Breast epithelium (tissue), 4 donors: ENCODE measurements at regions not wholly inside any gene's neighbourhood (a gene's known extent, or its start where the extent isn't known, plus 50 kb on each side); places are given as distances from the start of the nearest gene placed in this dataset.

Experiments
- DNase-seq, 2 donors: peaks; one replicate each; pipeline ENCODE4 v3.0.0-alpha.2; 2019; ENCODE audit warnings: low spot score in 2 of 2
- H3K27ac ChIP-seq, 2 donors: fragments of 200-600 bp; sonication (generic) in 1 of 2; one replicate each; pipeline ENCODE4 v1.5.1; 2016 to 2019; ENCODE audit warnings: mild to moderate bottlenecking in 1 of 2
- H3K27me3 ChIP-seq, 2 donors: fragments of 200-600 bp; sonication (generic) in 1 of 2; one replicate each; pipeline versions ENCODE4 v1.5.1 to v1.6.0; 2017 to 2019; ENCODE audit warnings: control low read depth in 1 of 2, mild to moderate bottlenecking in 1 of 2
- H3K36me3 ChIP-seq: fragments of 200-600 bp; one replicate; pipeline ENCODE4 v1.5.1; 2019
- H3K4me1 ChIP-seq, 2 donors: fragments of 200-600 bp; sonication (generic); one replicate each; pipeline ENCODE4 v1.5.1; 2016 to 2019; ENCODE audit warnings: control low read depth in 1 of 2
- H3K4me3 ChIP-seq, 3 donors: fragments of 200-600 bp; sonication (generic); 1 replicate in 2 of 3; 2 replicates in 1 of 3; pipeline ENCODE4 v1.5.1; 2016 to 2019; ENCODE audit warnings: mild to moderate bottlenecking in 3 of 3, moderate library complexity in 2 of 3
- H3K9me3 ChIP-seq, 2 donors: fragments of 200-600 bp; sonication (generic) in 1 of 2; one replicate each; pipeline ENCODE4 v1.5.1; 2016 to 2019; ENCODE audit warnings: control low read depth in 1 of 2
- POLR2A ChIP-seq: fragments of 450-650 bp; IDR thresholded peaks from one replicate; pipeline ENCODE4 v1.6.1; 2016; ENCODE audit warnings: antibody characterized with exemption, mild to moderate bottlenecking, moderate library complexity
- POLR2AphosphoS5 ChIP-seq, 3 donors: sonication (generic); formaldehyde crosslinking; IDR thresholded peaks; one replicate each; pipeline ENCODE4 v1.6.1; 2017; ENCODE audit warnings: antibody characterized with exemption in 3 of 3
- intact Hi-C: fragments of 100-400 bp; cut with DNase I; formaldehyde crosslinking; loops from one replicate; pipeline ENCODE4 v1.15.1; 2023; ENCODE audit warnings: low total_unique reads
- TF ChIP-seq, protein P1 (sequence below), 3 donors: fragments of 450-650 bp; IDR thresholded peaks; one replicate each; pipeline ENCODE4 v1.5.1; 2016 to 2017; ENCODE audit warnings: antibody characterized with exemption in 3 of 3, mild to moderate bottlenecking in 3 of 3, moderate library complexity in 3 of 3

DNA sequence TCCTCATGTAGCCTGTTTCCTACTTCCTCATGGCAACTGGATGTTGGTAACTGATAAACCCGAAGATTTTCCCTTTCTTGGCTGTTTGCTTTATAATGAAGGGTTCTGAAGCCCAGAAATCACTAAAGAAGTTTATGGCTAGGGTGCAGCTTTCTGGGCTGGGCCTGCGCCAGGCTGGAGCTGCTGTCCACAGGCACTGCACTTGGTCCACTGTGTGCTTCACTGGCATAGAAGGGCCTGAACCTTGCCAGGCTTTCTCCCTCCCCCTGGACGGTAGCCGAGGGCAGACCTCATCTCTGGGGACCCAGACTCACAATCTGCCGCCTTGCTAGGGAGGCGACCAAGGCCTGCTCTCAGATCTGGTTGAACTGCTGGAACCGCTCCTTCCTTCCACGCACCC lies 133.3 kb upstream of the SPRED2 start:
- TF ChIP-seq, protein P1, sequence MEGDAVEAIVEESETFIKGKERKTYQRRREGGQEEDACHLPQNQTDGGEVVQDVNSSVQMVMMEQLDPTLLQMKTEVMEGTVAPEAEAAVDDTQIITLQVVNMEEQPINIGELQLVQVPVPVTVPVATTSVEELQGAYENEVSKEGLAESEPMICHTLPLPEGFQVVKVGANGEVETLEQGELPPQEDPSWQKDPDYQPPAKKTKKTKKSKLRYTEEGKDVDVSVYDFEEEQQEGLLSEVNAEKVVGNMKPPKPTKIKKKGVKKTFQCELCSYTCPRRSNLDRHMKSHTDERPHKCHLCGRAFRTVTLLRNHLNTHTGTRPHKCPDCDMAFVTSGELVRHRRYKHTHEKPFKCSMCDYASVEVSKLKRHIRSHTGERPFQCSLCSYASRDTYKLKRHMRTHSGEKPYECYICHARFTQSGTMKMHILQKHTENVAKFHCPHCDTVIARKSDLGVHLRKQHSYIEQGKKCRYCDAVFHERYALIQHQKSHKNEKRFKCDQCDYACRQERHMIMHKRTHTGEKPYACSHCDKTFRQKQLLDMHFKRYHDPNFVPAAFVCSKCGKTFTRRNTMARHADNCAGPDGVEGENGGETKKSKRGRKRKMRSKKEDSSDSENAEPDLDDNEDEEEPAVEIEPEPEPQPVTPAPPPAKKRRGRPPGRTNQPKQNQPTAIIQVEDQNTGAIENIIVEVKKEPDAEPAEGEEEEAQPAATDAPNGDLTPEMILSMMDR (IDR thresholded peaks at IDR 0.05), result no peak
- intact Hi-C loops, result no loop called here
- DNase-seq, result no peak
- no peaks in the 10 kb centered on the region for H3K27me3 ChIP-seq
- H3K27ac ChIP-seq, result no peak overlapping the region
- H3K4me1 ChIP-seq, result no peaks in the 10 kb centered on the region
- no peak overlapping the region for H3K4me3 ChIP-seq
- H3K9me3 ChIP-seq, result no peaks in the 10 kb centered on the region
- H3K36me3 ChIP-seq, result no peaks in the 10 kb centered on the region

DNA sequence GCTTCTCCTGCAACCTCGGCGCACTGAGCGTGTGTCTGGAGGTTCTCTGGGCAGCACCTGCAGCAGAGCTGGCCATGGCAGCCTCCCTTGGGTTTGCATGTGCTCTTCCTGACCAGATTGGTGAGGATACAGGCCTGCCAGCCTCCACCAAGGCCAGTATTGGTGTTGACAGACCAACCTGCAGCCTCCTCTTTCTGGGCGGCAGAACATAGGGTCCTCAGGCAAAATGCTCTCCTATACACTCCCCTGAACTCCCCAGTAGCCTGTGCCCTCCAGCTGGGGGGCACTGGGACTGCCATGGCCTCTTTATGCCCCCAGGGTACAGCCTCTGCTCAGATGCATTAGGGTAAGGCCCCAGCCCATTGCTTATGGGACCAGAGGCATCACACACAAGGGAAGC lies 131.9 kb upstream of the SPRED2 start:
- Histone ChIP-seq H3K4me3 (no peak overlapping the region), H3K27me3 (no peaks in the 10 kb centered on the region), H3K27ac (no peak overlapping the region), H3K36me3 (no peaks in the 10 kb centered on the region), H3K4me1 (no peaks in the 10 kb centered on the region), H3K9me3 (no peaks in the 10 kb centered on the region)
- intact Hi-C loops, result no loop called here
- no peak for DNase-seq
- no peak for TF ChIP-seq POLR2AphosphoS5 (IDR thresholded peaks at IDR 0.05)
- TF ChIP-seq, protein P1 (IDR thresholded peaks at IDR 0.05), result no peak
- no peak for TF ChIP-seq POLR2A

DNA sequence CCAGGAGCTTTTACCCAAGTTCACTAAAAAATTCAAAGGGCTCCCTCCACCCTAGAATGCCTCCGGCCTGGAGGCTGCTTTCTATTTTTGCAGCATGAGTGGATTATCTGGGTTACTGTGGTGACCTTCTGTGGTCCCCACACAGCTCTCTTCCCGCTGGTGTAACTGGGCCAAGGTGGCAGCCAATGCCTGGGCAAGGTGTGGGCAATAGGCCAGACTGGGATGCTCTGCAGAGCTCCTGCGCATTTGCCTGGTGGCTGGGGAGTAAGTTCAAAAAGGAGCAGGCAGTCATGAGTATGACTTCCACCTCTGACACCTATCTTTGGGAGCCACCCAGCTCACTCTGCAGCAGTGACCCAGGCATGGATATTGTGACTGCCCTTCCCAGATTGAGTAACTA lies 130.5 kb upstream of the SPRED2 start:
- DNase-seq, result no peak
- Histone ChIP-seq H3K9me3 (no peaks in the 10 kb centered on the region), H3K27ac (no peak overlapping the region), H3K4me1 (no peaks in the 10 kb centered on the region), H3K36me3 (no peaks in the 10 kb centered on the region), H3K27me3 (no peaks in the 10 kb centered on the region), H3K4me3 (no peak overlapping the region)
- TF ChIP-seq POLR2A, result no peak
- no peak for TF ChIP-seq POLR2AphosphoS5 (IDR thresholded peaks at IDR 0.05)
- TF ChIP-seq, protein P1 (IDR thresholded peaks at IDR 0.05), result no peak
- intact Hi-C loops, result no loop called here

DNA sequence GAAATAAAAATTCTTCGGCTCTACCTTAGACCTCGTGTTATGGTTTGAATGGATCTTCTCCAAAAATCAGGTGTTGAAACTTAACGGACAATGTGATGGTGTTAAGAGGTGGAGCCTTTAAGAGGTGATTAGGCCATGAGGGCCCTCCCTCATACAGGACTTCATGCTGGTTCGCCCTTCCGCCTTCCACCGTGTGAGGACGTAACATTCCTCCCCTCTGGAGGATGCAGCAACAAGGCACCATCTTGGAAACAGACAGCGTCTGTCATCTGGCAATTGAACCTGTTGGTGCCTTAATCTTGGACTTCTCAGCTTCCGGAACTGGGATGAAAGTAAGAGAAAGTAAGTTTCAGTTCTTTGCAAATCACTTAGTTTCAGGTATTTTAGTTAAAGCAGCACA lies 126.3 kb upstream of the SPRED2 start:
- H3K27ac ChIP-seq, result no peak overlapping the region
- no peaks in the 10 kb centered on the region for H3K9me3 ChIP-seq
- no peak for TF ChIP-seq POLR2AphosphoS5 (IDR thresholded peaks at IDR 0.05)
- TF ChIP-seq, protein P1 (IDR thresholded peaks at IDR 0.05), result no peak
- no peak for TF ChIP-seq POLR2A
- H3K4me3 ChIP-seq, result no peak overlapping the region
- intact Hi-C loops, result loop anchor here (5.0 kb wide), 1 partner anchor 291 kb away; no protein-coding TSS in a partner anchor
- no peaks in the 10 kb centered on the region for H3K36me3 ChIP-seq
- no peaks in the 10 kb centered on the region for H3K27me3 ChIP-seq
- no peak for DNase-seq
- no peaks in the 10 kb centered on the region for H3K4me1 ChIP-seq

DNA sequence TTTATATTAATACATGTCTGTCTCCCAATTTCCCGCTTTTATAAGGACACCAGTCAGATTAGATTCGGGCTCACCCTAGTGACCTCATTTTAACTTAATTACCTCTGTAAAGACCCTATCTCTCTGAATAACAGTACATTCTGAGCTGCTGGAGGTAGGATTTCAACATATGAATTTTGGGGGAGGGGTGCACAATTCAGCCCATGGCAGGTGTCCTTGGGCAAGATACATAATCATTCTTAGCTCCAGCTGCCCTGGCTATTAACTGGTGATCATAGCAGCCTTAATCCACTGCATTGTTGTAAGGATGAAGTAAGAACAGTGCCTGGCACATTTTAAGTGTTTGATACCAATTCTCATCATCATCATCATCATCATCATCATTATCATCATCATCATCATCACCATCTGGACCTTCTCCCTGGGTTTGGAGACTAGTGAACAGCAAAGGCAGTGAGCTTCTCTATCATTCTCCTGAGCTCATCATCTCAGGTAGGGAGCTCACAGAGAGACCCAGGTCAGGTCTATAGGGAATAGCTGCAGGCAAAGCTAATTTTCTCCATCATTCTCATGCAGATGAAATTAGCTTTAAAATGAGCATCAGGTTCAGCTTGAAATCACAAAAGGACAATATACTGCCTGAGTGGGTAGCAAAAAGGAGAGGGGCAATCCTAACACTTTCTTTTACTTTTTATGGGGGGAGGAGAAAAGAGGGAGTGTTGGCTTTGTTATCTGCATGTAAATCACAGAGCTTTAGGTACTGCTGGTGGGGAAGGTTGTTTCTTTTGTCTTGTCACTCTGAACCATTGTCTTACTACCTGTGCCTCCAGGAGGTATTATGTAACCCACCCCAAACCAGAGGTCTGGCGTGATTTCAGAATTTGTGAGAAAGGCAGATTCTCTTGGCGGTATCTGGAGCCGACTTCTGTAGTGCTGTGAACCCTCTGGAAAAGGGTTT lies 125.5 kb upstream of the SPRED2 start:
- TF ChIP-seq POLR2A, result no peak
- TF ChIP-seq, protein P1 (IDR thresholded peaks at IDR 0.05), result no peak
- no peak for TF ChIP-seq POLR2AphosphoS5 (IDR thresholded peaks at IDR 0.05)
- Histone ChIP-seq H3K4me3 (no peak overlapping the region), H3K9me3 (no peaks in the 10 kb centered on the region), H3K36me3 (no peaks in the 10 kb centered on the region), H3K4me1 (no peaks in the 10 kb centered on the region), H3K27me3 (no peaks in the 10 kb centered on the region), H3K27ac (no peak overlapping the region)
- intact Hi-C loops, result loop anchor here (5.0 kb wide), 1 partner anchor 291 kb away; no protein-coding TSS in a partner anchor
- DNase-seq, result no peak
